ENCODE measurements at regions not wholly inside any gene's neighbourhood (a gene's known extent, or its start where the extent isn't known, plus 50 kb on each side); places are given as distances from the start of the nearest gene placed in this dataset.

DNA sequence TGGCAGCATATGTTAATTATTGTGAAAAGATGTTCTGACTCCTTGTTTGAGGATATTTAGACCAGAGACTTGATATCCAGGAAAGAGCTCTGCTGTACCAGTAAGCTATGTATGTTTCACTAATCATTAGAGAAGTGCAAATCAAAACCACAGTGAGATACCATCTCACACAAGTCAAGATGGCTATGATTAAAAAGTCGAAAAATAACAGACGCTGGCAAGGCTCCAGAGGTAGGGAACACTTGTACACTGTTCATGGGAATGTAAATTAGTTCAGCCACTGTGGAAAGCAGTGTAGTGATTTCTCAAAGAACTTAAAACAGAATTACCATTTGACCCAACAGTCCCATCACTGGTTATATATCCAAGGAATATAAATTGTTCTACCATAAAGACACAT lies 171.6 kb downstream of the DPY19L2 start:
- TF ChIP-seq SP1 (IDR thresholded peaks at IDR 0.05) (no peak), TARDBP (IDR thresholded peaks at IDR 0.05) (no peak), SUZ12 (IDR thresholded peaks at IDR 0.05) (no peak), ARNT (IDR thresholded peaks at IDR 0.05) (no peak), HDGF (IDR thresholded peaks at IDR 0.05; ENCODE audit: borderline replicate concordance) (no peak), ELF4 (IDR thresholded peaks at IDR 0.05) (no peak), LEF1 (IDR thresholded peaks at IDR 0.05; ENCODE audit: borderline replicate concordance) (no peak), BHLHE40 (IDR thresholded peaks at IDR 0.05; ENCODE audit: borderline replicate concordance) (no peak), FOXM1 (IDR thresholded peaks at IDR 0.05; ENCODE audit: borderline replicate concordance) (no peak), FOXK2 (IDR thresholded peaks at IDR 0.05) (no peak), CTBP1 (IDR thresholded peaks at IDR 0.05; ENCODE audit: borderline replicate concordance) (no peak), L3MBTL2 (conservative IDR thresholded peaks at IDR 0.05) (no peak), ZNF384 (IDR thresholded peaks at IDR 0.05) (no peak)
- TF ChIP-seq, protein P1, sequence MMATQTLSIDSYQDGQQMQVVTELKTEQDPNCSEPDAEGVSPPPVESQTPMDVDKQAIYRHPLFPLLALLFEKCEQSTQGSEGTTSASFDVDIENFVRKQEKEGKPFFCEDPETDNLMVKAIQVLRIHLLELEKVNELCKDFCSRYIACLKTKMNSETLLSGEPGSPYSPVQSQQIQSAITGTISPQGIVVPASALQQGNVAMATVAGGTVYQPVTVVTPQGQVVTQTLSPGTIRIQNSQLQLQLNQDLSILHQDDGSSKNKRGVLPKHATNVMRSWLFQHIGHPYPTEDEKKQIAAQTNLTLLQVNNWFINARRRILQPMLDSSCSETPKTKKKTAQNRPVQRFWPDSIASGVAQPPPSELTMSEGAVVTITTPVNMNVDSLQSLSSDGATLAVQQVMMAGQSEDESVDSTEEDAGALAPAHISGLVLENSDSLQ (IDR thresholded peaks at IDR 0.05), result no peak
